Fibroblast of lung (primary cell): ENCODE measurements at regions not wholly inside any gene's neighbourhood (a gene's known extent, or its start where the extent isn't known, plus 50 kb on each side); places are given as distances from the start of the nearest gene placed in this dataset.

Source experiments
- DNase-seq, 2 donors: peaks; one replicate each; pipeline versions ENCODE4 v3.0.0 to v3.0.0-alpha.2; 2010; ENCODE audit warnings: low read depth in 2 of 2
- H2AFZ ChIP-seq: 2 replicates; pipeline ENCODE4 v1.5.1; 2012; ENCODE audit warnings: low read length, control low read depth, inconsistent platforms
- H3K27ac ChIP-seq: 2 replicates; pipeline ENCODE4 v1.5.1; 2011; ENCODE audit warnings: low read length, control low read depth; ENCODE audit not compliant: insufficient read depth
- H3K27me3 ChIP-seq: 2 replicates; pipeline ENCODE4 v1.5.1; 2011; ENCODE audit warnings: mild to moderate bottlenecking, low read length; ENCODE audit not compliant: control insufficient read depth, insufficient read depth
- H3K36me3 ChIP-seq: 2 replicates; pipeline ENCODE4 v1.5.1; 2011; ENCODE audit warnings: low read length; ENCODE audit not compliant: control insufficient read depth, insufficient read depth
- H3K4me1 ChIP-seq: 2 replicates; pipeline ENCODE4 v1.5.1; 2011; ENCODE audit warnings: low read length; ENCODE audit not compliant: control insufficient read depth, insufficient read depth; ENCODE audit errors: extremely low read depth
- H3K4me2 ChIP-seq: 2 replicates; pipeline ENCODE4 v1.5.1; 2011; ENCODE audit warnings: low read length, control low read depth; ENCODE audit not compliant: insufficient read depth; ENCODE audit errors: extremely low read depth
- H3K4me3 ChIP-seq, 4 experiments: fragments of 200-600 bp in 1 of 4; sonication (generic) in 1 of 4; replicated peaks in 1 of 4; 2 replicates each; pipeline ENCODE4 v1.5.1; 2011 to 2016; ENCODE audit warnings: low read length in 4 of 4, low read depth in 3 of 4, mild to moderate bottlenecking in 3 of 4, control low read depth in 2 of 4, inconsistent platforms in 1 of 4, mixed read lengths in 1 of 4; ENCODE audit not compliant: insufficient read depth in 1 of 4; ENCODE audit errors: control extremely low read depth in 1 of 4
- H3K79me2 ChIP-seq: 2 replicates; pipeline ENCODE4 v1.5.1; 2012; ENCODE audit warnings: mild to moderate bottlenecking, low read length, inconsistent platforms; ENCODE audit not compliant: control insufficient read depth, insufficient read depth
- H3K9ac ChIP-seq: 2 replicates; pipeline ENCODE4 v1.5.1; 2011; ENCODE audit warnings: mild to moderate bottlenecking, low read length, control low read depth; ENCODE audit not compliant: insufficient read depth
- H3K9me3 ChIP-seq: 2 replicates; pipeline ENCODE4 v1.5.1; 2012; ENCODE audit warnings: low read depth, low read length; ENCODE audit not compliant: control insufficient read depth, insufficient read depth
- H4K20me1 ChIP-seq: 2 replicates; pipeline ENCODE4 v1.5.1; 2011; ENCODE audit warnings: low read length; ENCODE audit not compliant: control insufficient read depth, insufficient read depth; ENCODE audit errors: extremely low read depth
- EZH2 ChIP-seq: IDR thresholded peaks from 2 replicates; pipeline ENCODE4 v1.5.1; 2012; ENCODE audit warnings: low read length, control low read depth, mild to moderate bottlenecking; ENCODE audit errors: missing control alignments
- TF ChIP-seq, protein P1 (sequence below), 2 donors: IDR thresholded peaks in 1 of 2; conservative IDR thresholded peaks in 1 of 2; 1 replicate in 1 of 2; 2 replicates in 1 of 2; pipeline ENCODE4 v1.5.1; 2011 to 2012; ENCODE audit warnings: low read length in 2 of 2, control low read depth in 1 of 2, inconsistent platforms in 1 of 2, low read depth in 1 of 2, mild to moderate bottlenecking in 1 of 2

DNA sequence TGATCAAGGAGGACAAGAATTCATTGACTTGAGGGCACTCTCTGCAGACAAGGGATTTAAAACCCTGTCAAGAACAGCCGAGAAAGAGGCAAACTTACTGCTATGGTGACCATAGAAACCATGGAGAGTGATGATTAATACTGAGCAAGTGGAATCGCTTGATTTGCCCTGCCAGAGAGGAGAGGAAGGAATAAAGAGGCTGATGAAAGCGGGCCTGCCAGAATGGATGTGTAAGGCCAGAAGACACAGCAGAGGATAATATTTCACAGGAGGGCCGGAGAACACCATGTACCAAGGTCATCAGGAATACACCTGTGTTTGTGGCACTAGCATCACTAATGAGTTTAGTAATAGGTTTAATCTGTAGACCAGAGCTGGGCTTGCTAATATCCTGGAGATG is 221.8 kb upstream of the DCN start:
- TF ChIP-seq, protein P1, sequence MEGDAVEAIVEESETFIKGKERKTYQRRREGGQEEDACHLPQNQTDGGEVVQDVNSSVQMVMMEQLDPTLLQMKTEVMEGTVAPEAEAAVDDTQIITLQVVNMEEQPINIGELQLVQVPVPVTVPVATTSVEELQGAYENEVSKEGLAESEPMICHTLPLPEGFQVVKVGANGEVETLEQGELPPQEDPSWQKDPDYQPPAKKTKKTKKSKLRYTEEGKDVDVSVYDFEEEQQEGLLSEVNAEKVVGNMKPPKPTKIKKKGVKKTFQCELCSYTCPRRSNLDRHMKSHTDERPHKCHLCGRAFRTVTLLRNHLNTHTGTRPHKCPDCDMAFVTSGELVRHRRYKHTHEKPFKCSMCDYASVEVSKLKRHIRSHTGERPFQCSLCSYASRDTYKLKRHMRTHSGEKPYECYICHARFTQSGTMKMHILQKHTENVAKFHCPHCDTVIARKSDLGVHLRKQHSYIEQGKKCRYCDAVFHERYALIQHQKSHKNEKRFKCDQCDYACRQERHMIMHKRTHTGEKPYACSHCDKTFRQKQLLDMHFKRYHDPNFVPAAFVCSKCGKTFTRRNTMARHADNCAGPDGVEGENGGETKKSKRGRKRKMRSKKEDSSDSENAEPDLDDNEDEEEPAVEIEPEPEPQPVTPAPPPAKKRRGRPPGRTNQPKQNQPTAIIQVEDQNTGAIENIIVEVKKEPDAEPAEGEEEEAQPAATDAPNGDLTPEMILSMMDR (conservative IDR thresholded peaks at IDR 0.05 in 1 of 2, IDR thresholded peaks at IDR 0.05 in 1 of 2; ENCODE audit: low read depth in 1 of 2, low read length in 2 of 2), result no peak
- no peak for TF ChIP-seq EZH2
- no peaks in the 10 kb centered on the region for H4K20me1 ChIP-seq
- no peaks in the 10 kb centered on the region for H3K36me3 ChIP-seq
- H2AFZ ChIP-seq, result no peak overlapping the region
- no peak overlapping the region for H3K4me3 ChIP-seq
- H3K9ac ChIP-seq, result no peak overlapping the region
- no peak overlapping the region for H3K4me2 ChIP-seq
- no peaks in the 10 kb centered on the region for H3K27me3 ChIP-seq
- no peak overlapping the region for H3K27ac ChIP-seq
- no peaks in the 10 kb centered on the region for H3K4me1 ChIP-seq
- H3K79me2 ChIP-seq, result no peaks in the 10 kb centered on the region
- no peaks in the 10 kb centered on the region for H3K9me3 ChIP-seq
- DNase-seq, result no peak

- no peaks in the 10 kb centered on the region for H3K36me3 ChIP-seq
- no peaks in the 10 kb centered on the region for H3K9me3 ChIP-seq
- no peak overlapping the region for H3K27ac ChIP-seq
- H3K9ac ChIP-seq, result no peak overlapping the region
- no peak overlapping the region for H3K4me2 ChIP-seq
- no peak overlapping the region for H3K4me3 ChIP-seq
- DNase-seq, result no peak
- H3K4me1 ChIP-seq, result no peaks in the 10 kb centered on the region
- no peaks in the 10 kb centered on the region for H4K20me1 ChIP-seq
- H3K79me2 ChIP-seq, result no peaks in the 10 kb centered on the region
- H3K27me3 ChIP-seq, result no peaks in the 10 kb centered on the region
- no peak overlapping the region for H2AFZ ChIP-seq
- TF ChIP-seq, protein P1 (conservative IDR thresholded peaks at IDR 0.05 in 1 of 2, IDR thresholded peaks at IDR 0.05 in 1 of 2; ENCODE audit: low read depth in 1 of 2, low read length in 2 of 2), result no peak
- TF ChIP-seq EZH2, result no peak
Observed at GRCh38 chr12:91401190-91401589, 218.6 kb upstream of the DCN start.

DNA sequence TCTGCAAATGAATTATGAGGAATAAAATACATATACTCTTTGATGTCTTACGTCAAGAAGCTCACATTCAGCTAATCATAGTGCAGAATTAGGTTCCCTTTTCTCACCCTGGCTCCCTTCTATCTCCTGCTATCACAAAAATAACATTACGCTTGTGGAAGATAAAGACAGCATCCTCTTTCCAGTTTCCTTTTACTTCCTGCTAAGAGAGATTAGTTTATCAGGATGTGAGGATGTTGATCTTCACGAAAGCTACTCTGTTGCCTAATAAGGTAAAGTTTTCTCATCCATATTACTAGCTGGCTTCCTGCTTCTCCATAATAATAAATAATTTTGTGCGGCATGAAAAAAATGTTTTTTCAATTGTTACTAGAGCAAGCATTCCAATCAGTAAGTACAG is 217.7 kb upstream of the DCN start:
- Histone ChIP-seq H3K27me3 (no peaks in the 10 kb centered on the region), H3K4me1 (no peaks in the 10 kb centered on the region), H4K20me1 (no peaks in the 10 kb centered on the region), H3K79me2 (no peaks in the 10 kb centered on the region), H3K9me3 (no peaks in the 10 kb centered on the region), H2AFZ (no peak overlapping the region), H3K4me3 (no peak overlapping the region), H3K4me2 (no peak overlapping the region), H3K36me3 (no peaks in the 10 kb centered on the region), H3K27ac (no peak overlapping the region), H3K9ac (no peak overlapping the region)
- TF ChIP-seq, protein P1 (conservative IDR thresholded peaks at IDR 0.05 in 1 of 2, IDR thresholded peaks at IDR 0.05 in 1 of 2; ENCODE audit: low read depth in 1 of 2, low read length in 2 of 2), result no peak
- no peak for TF ChIP-seq EZH2
- DNase-seq, result no peak
